Sigmoid colon (tissue), 4 donors: ENCODE measurements at regions not wholly inside any gene's neighbourhood (a gene's known extent, or its start where the extent isn't known, plus 50 kb on each side); places are given as distances from the start of the nearest gene placed in this dataset.

Source experiments
- EP300 ChIP-seq, 4 donors: sonication (generic); formaldehyde crosslinking; IDR thresholded peaks; one replicate each; pipeline ENCODE4 v1.6.1; 2017; ENCODE audit warnings: antibody characterized with exemption in 4 of 4
- POLR2A ChIP-seq, 2 donors: fragments of 450-650 bp; IDR thresholded peaks; one replicate each; pipeline ENCODE4 v1.6.1; 2016; ENCODE audit warnings: antibody characterized with exemption in 2 of 2, mild to moderate bottlenecking in 2 of 2, moderate library complexity in 2 of 2
- POLR2AphosphoS5 ChIP-seq, 4 donors: sonication (generic); formaldehyde crosslinking; IDR thresholded peaks; one replicate each; pipeline ENCODE4 v1.6.1; 2017; ENCODE audit warnings: antibody characterized with exemption in 4 of 4
- TF ChIP-seq, protein P1 (sequence below), 4 experiments: fragments of 450-650 bp in 3 of 4; fragments of 200-600 bp in 1 of 4; IDR thresholded peaks; one replicate each; pipeline ENCODE4 v1.5.1; 2016 to 2019; ENCODE audit warnings: antibody characterized with exemption in 4 of 4, mild to moderate bottlenecking in 3 of 4, moderate library complexity in 2 of 4

DNA sequence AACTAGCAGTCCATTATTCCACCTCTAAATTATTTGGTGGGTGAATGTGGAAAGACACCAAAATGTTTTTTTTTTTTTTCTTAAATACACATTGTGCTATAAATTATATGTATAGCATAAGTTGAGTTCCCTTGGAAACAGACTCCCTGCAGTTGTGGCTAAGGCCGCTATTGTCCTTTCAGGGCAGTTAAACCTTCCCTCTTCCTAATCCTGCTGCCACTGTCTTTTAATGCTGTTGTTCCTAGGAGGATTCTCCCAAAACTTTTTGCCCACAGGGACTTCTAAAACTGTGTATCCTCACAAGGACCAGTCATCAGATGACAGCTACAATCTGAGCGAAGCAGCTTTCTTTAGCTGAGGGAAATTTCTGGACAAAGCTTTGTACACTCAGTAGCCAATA is 478.9 kb upstream of the CHORDC1 start:
- TF ChIP-seq, protein P1, sequence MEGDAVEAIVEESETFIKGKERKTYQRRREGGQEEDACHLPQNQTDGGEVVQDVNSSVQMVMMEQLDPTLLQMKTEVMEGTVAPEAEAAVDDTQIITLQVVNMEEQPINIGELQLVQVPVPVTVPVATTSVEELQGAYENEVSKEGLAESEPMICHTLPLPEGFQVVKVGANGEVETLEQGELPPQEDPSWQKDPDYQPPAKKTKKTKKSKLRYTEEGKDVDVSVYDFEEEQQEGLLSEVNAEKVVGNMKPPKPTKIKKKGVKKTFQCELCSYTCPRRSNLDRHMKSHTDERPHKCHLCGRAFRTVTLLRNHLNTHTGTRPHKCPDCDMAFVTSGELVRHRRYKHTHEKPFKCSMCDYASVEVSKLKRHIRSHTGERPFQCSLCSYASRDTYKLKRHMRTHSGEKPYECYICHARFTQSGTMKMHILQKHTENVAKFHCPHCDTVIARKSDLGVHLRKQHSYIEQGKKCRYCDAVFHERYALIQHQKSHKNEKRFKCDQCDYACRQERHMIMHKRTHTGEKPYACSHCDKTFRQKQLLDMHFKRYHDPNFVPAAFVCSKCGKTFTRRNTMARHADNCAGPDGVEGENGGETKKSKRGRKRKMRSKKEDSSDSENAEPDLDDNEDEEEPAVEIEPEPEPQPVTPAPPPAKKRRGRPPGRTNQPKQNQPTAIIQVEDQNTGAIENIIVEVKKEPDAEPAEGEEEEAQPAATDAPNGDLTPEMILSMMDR (IDR thresholded peaks at IDR 0.05): no peak
- TF ChIP-seq POLR2AphosphoS5 (IDR thresholded peaks at IDR 0.05) (no peak), EP300 (IDR thresholded peaks at IDR 0.05) (no peak), POLR2A (IDR thresholded peaks at IDR 0.05) (no peak)
